ENCODE measurements at regions not wholly inside any gene's neighbourhood (a gene's known extent, or its start where the extent isn't known, plus 50 kb on each side); places are given as distances from the start of the nearest gene placed in this dataset.

DNA sequence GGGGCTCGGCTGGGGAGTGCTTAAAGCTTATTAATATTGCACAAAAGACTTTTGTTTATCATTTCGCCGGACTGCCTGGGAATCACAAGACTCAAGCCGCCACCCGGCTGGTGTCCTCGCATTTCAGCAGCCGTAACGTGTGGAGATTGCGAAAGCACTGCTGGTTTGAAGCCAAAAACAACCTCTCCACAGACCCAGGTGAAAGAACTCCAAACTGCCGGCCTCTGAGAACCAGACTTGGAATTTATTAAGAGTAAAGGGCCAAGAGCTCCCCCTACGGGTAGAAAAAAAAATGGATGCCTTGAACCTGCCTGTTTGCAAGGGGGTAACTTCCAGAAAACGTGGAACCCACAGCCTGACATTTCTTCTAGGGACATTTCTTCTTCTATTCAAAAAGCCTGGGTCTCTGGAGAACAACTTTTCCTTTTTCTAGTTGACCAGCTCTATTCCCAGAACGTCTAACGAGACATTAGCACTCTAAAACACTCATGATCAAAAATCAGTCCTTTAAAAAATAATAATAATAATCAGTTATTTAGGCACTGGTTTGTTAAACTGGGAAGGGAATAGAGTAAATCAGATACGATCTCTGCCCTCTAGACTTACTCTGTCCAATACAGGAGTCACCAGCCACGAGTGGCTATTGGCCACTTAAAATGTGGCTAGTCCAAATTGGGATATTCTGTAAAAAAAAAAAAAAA, 216.3 kb downstream of the C1D start:
- H3K9me3 ChIP-seq (ENCODE audit: control insufficient read depth, low read depth, low read length) = no peaks in the 10 kb centered on the region
- dilution Hi-C loops (cut with MboI; ENCODE audit: extremely low pct_ligation_motif_present, low sequenced_read_pairs) = no loop called here
- H3K4me1 ChIP-seq (ENCODE audit: control insufficient read depth, extremely low read depth, insufficient read depth, low read length) = peaks cover 4% of the 10 kb centered on the region
- peak overlapping the region; percentile 54 for H2AFZ ChIP-seq (ENCODE audit: control insufficient read depth, low read length)
- no peaks in the 10 kb centered on the region for H3K79me2 ChIP-seq (ENCODE audit: control insufficient read depth, insufficient read depth, low read length)
- no peak overlapping the region for H3K27ac ChIP-seq (ENCODE audit: control insufficient read depth, insufficient read depth, low read length)
- no peaks in the 10 kb centered on the region for H4K20me1 ChIP-seq (ENCODE audit: control insufficient read depth, extremely low read depth, insufficient read depth, low read length)
- no peak overlapping the region for H3K9ac ChIP-seq (ENCODE audit: control insufficient read depth, extremely low read depth, insufficient read depth, low read length)
- no peaks in the 10 kb centered on the region for H3K9me1 ChIP-seq (ENCODE audit: control insufficient read depth, extremely low read depth, insufficient read depth, low read length)
- H3K36me3 ChIP-seq (ENCODE audit: control insufficient read depth in 2 of 2, extremely low read depth in 1 of 2, insufficient read depth in 2 of 2, low read length in 2 of 2) = no peaks in the 10 kb centered on the region
- H3K4me3 ChIP-seq (ENCODE audit: control insufficient read depth in 2 of 3, extremely low read depth in 1 of 3, insufficient read depth in 2 of 3, low read depth in 1 of 3, low read length in 3 of 3) = peak overlapping the region in 2 of 3 experiments; percentile 8 to 9
- peak overlapping the region; percentile 65 for H3K4me2 ChIP-seq (ENCODE audit: control insufficient read depth, extremely low read depth, insufficient read depth, low read depth, low read length)
- DNase-seq (ENCODE audit: low read depth, low spot score) (peak; percentile 73), FAIRE-seq (peak; percentile 79)
- no peaks in the 10 kb centered on the region for H3K27me3 ChIP-seq (ENCODE audit: control insufficient read depth, extremely low read depth, insufficient read depth, low read length)
- TF ChIP-seq EZH2 (IDR thresholded peaks at IDR 0.05; ENCODE audit: low read length) = no peak
- TF ChIP-seq, protein P1, sequence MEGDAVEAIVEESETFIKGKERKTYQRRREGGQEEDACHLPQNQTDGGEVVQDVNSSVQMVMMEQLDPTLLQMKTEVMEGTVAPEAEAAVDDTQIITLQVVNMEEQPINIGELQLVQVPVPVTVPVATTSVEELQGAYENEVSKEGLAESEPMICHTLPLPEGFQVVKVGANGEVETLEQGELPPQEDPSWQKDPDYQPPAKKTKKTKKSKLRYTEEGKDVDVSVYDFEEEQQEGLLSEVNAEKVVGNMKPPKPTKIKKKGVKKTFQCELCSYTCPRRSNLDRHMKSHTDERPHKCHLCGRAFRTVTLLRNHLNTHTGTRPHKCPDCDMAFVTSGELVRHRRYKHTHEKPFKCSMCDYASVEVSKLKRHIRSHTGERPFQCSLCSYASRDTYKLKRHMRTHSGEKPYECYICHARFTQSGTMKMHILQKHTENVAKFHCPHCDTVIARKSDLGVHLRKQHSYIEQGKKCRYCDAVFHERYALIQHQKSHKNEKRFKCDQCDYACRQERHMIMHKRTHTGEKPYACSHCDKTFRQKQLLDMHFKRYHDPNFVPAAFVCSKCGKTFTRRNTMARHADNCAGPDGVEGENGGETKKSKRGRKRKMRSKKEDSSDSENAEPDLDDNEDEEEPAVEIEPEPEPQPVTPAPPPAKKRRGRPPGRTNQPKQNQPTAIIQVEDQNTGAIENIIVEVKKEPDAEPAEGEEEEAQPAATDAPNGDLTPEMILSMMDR (optimal IDR thresholded peaks at IDR 0.05 in 1 of 3, IDR thresholded peaks at IDR 0.05 in 1 of 3, conservative IDR thresholded peaks at IDR 0.05 in 1 of 3; ENCODE audit: extremely low read depth in 1 of 3, insufficient read depth in 2 of 3, low read length in 3 of 3) = peak; percentile 52 to 79 (median 77)

DNA sequence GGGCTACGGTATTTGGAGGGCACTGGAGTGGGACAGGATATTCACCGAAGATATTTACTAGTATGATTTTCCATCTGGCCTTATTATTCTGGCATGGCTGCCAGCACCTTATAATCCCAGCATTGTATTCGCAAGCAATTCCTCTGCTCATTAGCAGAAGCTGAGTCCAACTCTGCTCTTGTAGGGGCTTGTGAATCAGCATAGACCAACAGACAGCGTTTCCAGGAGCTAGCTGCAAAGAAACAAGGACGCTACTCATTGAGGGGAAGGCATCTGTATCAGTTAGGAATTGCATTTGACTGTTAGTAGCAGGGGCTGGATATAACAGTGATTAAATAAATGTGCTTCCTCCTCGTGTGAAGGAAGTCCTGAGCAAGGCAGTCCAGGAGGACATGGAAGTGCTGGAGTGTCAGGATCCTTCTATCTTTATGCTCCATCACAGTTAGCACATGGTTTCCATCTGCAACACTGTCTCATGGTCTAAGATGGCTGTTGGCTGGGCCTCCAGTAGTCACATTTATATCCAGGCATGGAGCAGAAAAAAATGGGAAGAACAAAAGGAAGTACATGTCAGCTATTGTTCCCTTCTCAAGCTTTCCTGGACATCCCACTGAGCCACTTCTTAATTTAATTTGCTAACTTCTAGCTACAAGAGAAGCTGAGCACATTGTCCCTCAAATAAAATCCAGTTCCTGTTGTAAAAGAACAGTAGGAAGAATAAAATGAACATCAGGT, 214.1 kb downstream of the C1D start:
- Histone ChIP-seq H3K27ac (ENCODE audit: control insufficient read depth, insufficient read depth, low read length) (no peak overlapping the region), H3K4me2 (ENCODE audit: control insufficient read depth, extremely low read depth, insufficient read depth, low read depth, low read length) (no peak overlapping the region), H3K27me3 (ENCODE audit: control insufficient read depth, extremely low read depth, insufficient read depth, low read length) (no peaks in the 10 kb centered on the region), H3K4me1 (ENCODE audit: control insufficient read depth, extremely low read depth, insufficient read depth, low read length) (peaks cover 4% of the 10 kb centered on the region), H3K4me3 (ENCODE audit: control insufficient read depth in 2 of 3, extremely low read depth in 1 of 3, insufficient read depth in 2 of 3, low read depth in 1 of 3, low read length in 3 of 3) (no peak overlapping the region), H3K9me1 (ENCODE audit: control insufficient read depth, extremely low read depth, insufficient read depth, low read length) (no peaks in the 10 kb centered on the region), H3K79me2 (ENCODE audit: control insufficient read depth, insufficient read depth, low read length) (no peaks in the 10 kb centered on the region), H2AFZ (ENCODE audit: control insufficient read depth, low read length) (no peak overlapping the region), H3K36me3 (ENCODE audit: control insufficient read depth in 2 of 2, extremely low read depth in 1 of 2, insufficient read depth in 2 of 2, low read length in 2 of 2) (no peaks in the 10 kb centered on the region), H4K20me1 (ENCODE audit: control insufficient read depth, extremely low read depth, insufficient read depth, low read length) (no peaks in the 10 kb centered on the region), H3K9ac (ENCODE audit: control insufficient read depth, extremely low read depth, insufficient read depth, low read length) (no peak overlapping the region), H3K9me3 (ENCODE audit: control insufficient read depth, low read depth, low read length) (no peaks in the 10 kb centered on the region)
- TF ChIP-seq EZH2 (IDR thresholded peaks at IDR 0.05; ENCODE audit: low read length) = no peak
- TF ChIP-seq, protein P1 (optimal IDR thresholded peaks at IDR 0.05 in 1 of 3, IDR thresholded peaks at IDR 0.05 in 1 of 3, conservative IDR thresholded peaks at IDR 0.05 in 1 of 3; ENCODE audit: extremely low read depth in 1 of 3, insufficient read depth in 2 of 3, low read length in 3 of 3) = no peak
- no peak for FAIRE-seq
- dilution Hi-C loops (cut with MboI; ENCODE audit: extremely low pct_ligation_motif_present, low sequenced_read_pairs) = no loop called here
- DNase-seq (ENCODE audit: low read depth, low spot score) = no peak
